IMR-90 (cell line): ENCODE measurements at regions not wholly inside any gene's neighbourhood (a gene's known extent, or its start where the extent isn't known, plus 50 kb on each side); places are given as distances from the start of the nearest gene placed in this dataset.

Experiments used
- ATAC-seq: fragments of 200-7000 bp; cut with Tn5 transposase; 2 replicates; pipeline ENCODE4 v1.9.1; 2020; ENCODE audit warnings: low read depth, mild to moderate bottlenecking, moderate library complexity
- BruUV-seq: library from RNA; stranded (reverse); fragments of 400-500 nt; replicated peaks from 2 replicates; lab custom pipeline; 2021; lab: Mats Ljungman, UMichigan
- CTCF ChIA-PET: fragments of 300-600 bp; formaldehyde crosslinking; extraction: SDS; loops from one replicate; lab custom pipeline; 2021; ENCODE audit warnings: antibody characterized with exemption; lab: Yijun Ruan, JAX
- POLR2A ChIA-PET: fragments of 300-600 bp; sonication (Branson Sonifier 250); formaldehyde crosslinking; loops from one replicate; lab custom pipeline; 2022; ENCODE audit warnings: antibody characterized with exemption; ENCODE audit not compliant: unreplicated experiment; lab: Charles Lee
- DNase-seq: peaks from one replicate; pipeline ENCODE4 v3.0.0; 2013
- H2AFZ ChIP-seq: replicated peaks from 2 replicates; pipeline ENCODE3; 2013; ENCODE audit warnings: low read length, mild to moderate bottlenecking; ENCODE audit not compliant: poor library complexity
- H2AK5ac ChIP-seq: 2 replicates; pipeline ENCODE4 v1.6.1; 2013; ENCODE audit warnings: low read depth, low read length, inconsistent platforms
- H2AK9ac ChIP-seq: replicated peaks from 2 replicates; pipeline ENCODE3; 2013; ENCODE audit warnings: mild to moderate bottlenecking, low read depth, low read length, moderate library complexity; ENCODE audit not compliant: poor library complexity
- H2BK120ac ChIP-seq: 2 replicates; pipeline ENCODE4 v1.6.1; 2013; ENCODE audit warnings: low read depth, low read length, inconsistent platforms
- H2BK15ac ChIP-seq: 3 replicates; pipeline ENCODE4 v1.6.1; 2013; ENCODE audit warnings: low read depth, low read length, inconsistent platforms
- H2BK20ac ChIP-seq: 2 replicates; pipeline ENCODE4 v1.6.1; 2013; ENCODE audit warnings: low read depth, mild to moderate bottlenecking, inconsistent platforms, low read length, moderate library complexity
- H2BK5ac ChIP-seq: 2 replicates; pipeline ENCODE4 v1.6.1; 2013; ENCODE audit warnings: mild to moderate bottlenecking, low read depth, low read length, inconsistent platforms; ENCODE audit not compliant: poor library complexity, severe bottlenecking
- H3K14ac ChIP-seq: replicated peaks from 2 replicates; pipeline ENCODE4 v1.6.1; 2013; ENCODE audit warnings: low read depth, low read length, inconsistent platforms
- H3K18ac ChIP-seq: 2 replicates; pipeline ENCODE4 v1.6.1; 2013; ENCODE audit warnings: low read depth, low read length, control low read depth
- H3K23ac ChIP-seq: 2 replicates; pipeline ENCODE4 v1.6.1; 2013; ENCODE audit warnings: low read depth, low read length, inconsistent platforms
- H3K27ac ChIP-seq: 2 replicates; pipeline ENCODE4 v1.5.1; 2013; ENCODE audit warnings: mild to moderate bottlenecking, control low read depth, low read length; ENCODE audit not compliant: insufficient read depth
- H3K27me3 ChIP-seq: 2 replicates; pipeline ENCODE4 v1.6.1; 2013; ENCODE audit warnings: low read length; ENCODE audit not compliant: control insufficient read depth, insufficient read depth
- H3K36me3 ChIP-seq: 2 replicates; pipeline ENCODE4 v1.6.1; 2013; ENCODE audit warnings: low read length, mixed read lengths; ENCODE audit not compliant: control insufficient read depth, insufficient read depth
- H3K4ac ChIP-seq: 2 replicates; pipeline ENCODE4 v1.6.1; 2013; ENCODE audit warnings: low read depth, low read length, inconsistent platforms
- H3K4me1 ChIP-seq: 2 replicates; pipeline ENCODE4 v1.6.1; 2013; ENCODE audit warnings: low read length, mixed read lengths; ENCODE audit not compliant: control insufficient read depth, insufficient read depth
- H3K4me2 ChIP-seq: 2 replicates; pipeline ENCODE4 v1.6.1; 2013; ENCODE audit warnings: low read depth, mild to moderate bottlenecking, control low read depth, low read length, moderate library complexity
- H3K4me3 ChIP-seq: 2 replicates; pipeline ENCODE4 v1.5.1; 2013; ENCODE audit warnings: low read depth, mild to moderate bottlenecking, control low read depth, low read length, moderate library complexity; ENCODE audit not compliant: insufficient read depth
- H3K56ac ChIP-seq: 2 replicates; pipeline ENCODE4 v1.6.1; 2013; ENCODE audit warnings: low read length, inconsistent platforms; ENCODE audit not compliant: insufficient read depth; ENCODE audit errors: extremely low read depth
- H3K79me1 ChIP-seq, 2 experiments: 2 replicates each; pipeline ENCODE4 v1.6.1; 2013; ENCODE audit warnings: low read length in 2 of 2, inconsistent platforms in 1 of 2, low read depth in 1 of 2
- H3K9ac ChIP-seq: 2 replicates; pipeline ENCODE4 v1.6.1; 2013; ENCODE audit warnings: low read depth, low read length, control low read depth
- H3K9me1 ChIP-seq: 2 replicates; pipeline ENCODE4 v1.6.1; 2013; ENCODE audit warnings: low read length, inconsistent platforms; ENCODE audit not compliant: insufficient read depth
- H3K9me3 ChIP-seq: 2 replicates; pipeline ENCODE4 v1.6.1; 2013; ENCODE audit warnings: low read length; ENCODE audit not compliant: control insufficient read depth, insufficient read depth
- H4K20me1 ChIP-seq: 2 replicates; pipeline ENCODE4 v1.6.1; 2013; ENCODE audit warnings: low read length, inconsistent platforms; ENCODE audit not compliant: insufficient read depth
- H4K5ac ChIP-seq: 2 replicates; pipeline ENCODE4 v1.6.1; 2013; ENCODE audit warnings: mild to moderate bottlenecking, low read depth, low read length, control low read depth
- H4K8ac ChIP-seq, 2 experiments: 2 replicates each; pipeline ENCODE4 v1.6.1; 2013; ENCODE audit warnings: low read depth in 2 of 2, low read length in 2 of 2, control low read depth in 1 of 2, inconsistent platforms in 1 of 2
- H4K91ac ChIP-seq: 2 replicates; pipeline ENCODE4 v1.6.1; 2013; ENCODE audit warnings: low read depth, low read length, inconsistent platforms; ENCODE audit not compliant: insufficient read depth
- BHLHE40 ChIP-seq: fragments of 150-350 bp; IDR thresholded peaks from 2 replicates; pipeline ENCODE4 v1.6.1; 2016; ENCODE audit warnings: mild to moderate bottlenecking, low read depth, low read length
- CEBPB ChIP-seq: IDR thresholded peaks from 2 replicates; pipeline ENCODE4 v1.6.1; 2012; ENCODE audit warnings: low read depth, low read length, improper control_type of control experiment
- CHD1 ChIP-seq: IDR thresholded peaks from 2 replicates; pipeline ENCODE4 v1.6.1; 2012; ENCODE audit warnings: low read depth, low read length, improper control_type of control experiment
- CTCF ChIP-seq: conservative IDR thresholded peaks from 2 replicates; pipeline ENCODE4 v1.5.1; 2012; ENCODE audit warnings: mild to moderate bottlenecking, low read depth, low read length, improper control_type of control experiment
- ELK1 ChIP-seq: fragments of 150-350 bp; IDR thresholded peaks from 2 replicates; pipeline ENCODE4 v1.6.1; 2016; ENCODE audit warnings: low read depth, mild to moderate bottlenecking, low read length, moderate library complexity, borderline replicate concordance
- FOS ChIP-seq: fragments of 150-350 bp; IDR thresholded peaks from 2 replicates; pipeline ENCODE4 v1.6.1; 2016; ENCODE audit warnings: low read depth, low read length
- MAFK ChIP-seq: IDR thresholded peaks from 2 replicates; pipeline ENCODE4 v1.6.1; 2012; ENCODE audit warnings: low read depth, low read length, improper control_type of control experiment
- MAZ ChIP-seq: IDR thresholded peaks from 2 replicates; pipeline ENCODE4 v1.6.1; 2012; ENCODE audit warnings: low read depth, mild to moderate bottlenecking, low read length, improper control_type of control experiment, moderate library complexity, borderline replicate concordance
- MXI1 ChIP-seq: IDR thresholded peaks from 2 replicates; pipeline ENCODE4 v1.6.1; 2012; ENCODE audit warnings: low read depth, mild to moderate bottlenecking, low read length, moderate library complexity, borderline replicate concordance
- NFE2L2 ChIP-seq: fragments of 150-350 bp; IDR thresholded peaks from 2 replicates; pipeline ENCODE4 v1.6.1; 2016; ENCODE audit warnings: low read depth, mild to moderate bottlenecking, low read length
- POLR2A ChIP-seq: IDR thresholded peaks from 2 replicates; pipeline ENCODE4 v1.6.1; 2012; ENCODE audit warnings: mild to moderate bottlenecking, low read depth, low read length
- RFX5 ChIP-seq: IDR thresholded peaks from 2 replicates; pipeline ENCODE4 v1.8.0; 2012; ENCODE audit warnings: low read depth, mild to moderate bottlenecking, low read length, moderate library complexity
- SMC3 ChIP-seq: fragments of 150-350 bp; IDR thresholded peaks from 2 replicates; pipeline ENCODE4 v1.6.1; 2016; ENCODE audit warnings: low read depth, mild to moderate bottlenecking, antibody characterized with exemption, low read length, moderate library complexity
- USF2 ChIP-seq: fragments of 150-350 bp; IDR thresholded peaks from 2 replicates; pipeline ENCODE4 v1.6.1; 2017; ENCODE audit warnings: mild to moderate bottlenecking, antibody characterized with exemption, low read length, low read depth
- WGBS, 2 experiments: methylation state at CpG; one replicate each; pipeline versions ENCODE4 v1.1.5 to v1.1.7; 2013; ENCODE audit warnings: missing lambda C conversion rate in 2 of 2; ENCODE audit not compliant: insufficient read length in 1 of 2; ENCODE audit errors: extremely low coverage in 2 of 2; 5-methylcytosine and 5-hydroxymethylcytosine counted together
- dilution Hi-C: fragments of 300-500 bp; cut with HindIII; formaldehyde crosslinking; loops from one replicate; pipeline ENCODE4 v1.14.3; 2018; ENCODE audit warnings: low sequenced_read_pairs; ENCODE audit not compliant: unreplicated experiment
- in situ Hi-C: fragments of 300-500 bp; cut with MboI; formaldehyde crosslinking; loops from 3 replicates; pipeline ENCODE4 v1.14.3; 2019; ENCODE audit warnings: low sequenced_read_pairs, inconsistent platforms, mixed read lengths
- intact Hi-C: fragments of 100-400 bp; cut with micrococcal nuclease; formaldehyde crosslinking; loops from 2 replicates; pipeline ENCODE4 v1.10.0; 2022

GRCh38 chr6:94785514-94785913 lies 791.8 kb upstream of the MANEA start:
- no peak overlapping the region for H2BK20ac ChIP-seq
- no peak overlapping the region for H4K91ac ChIP-seq
- no peak overlapping the region for H3K14ac ChIP-seq
- H2AK9ac ChIP-seq: no peak overlapping the region
- H3K79me1 ChIP-seq: no peaks in the 10 kb centered on the region
- no peaks in the 10 kb centered on the region for H3K9me1 ChIP-seq
- no peak for ATAC-seq
- CTCF ChIA-PET: no interaction called here
- no peak overlapping the region for H3K4ac ChIP-seq
- no CpG with 5 or more reads among the region's 4 CpGs for WGBS, 2 experiments
- no peak overlapping the region for H4K5ac ChIP-seq
- H2BK5ac ChIP-seq: no peak overlapping the region
- H3K18ac ChIP-seq: no peak overlapping the region
- no peak overlapping the region for H2BK15ac ChIP-seq
- H3K27ac ChIP-seq: no peak overlapping the region
- H3K27me3 ChIP-seq: no peaks in the 10 kb centered on the region
- no peaks in the 10 kb centered on the region for H4K20me1 ChIP-seq
- intact Hi-C loops (no loop called here), dilution Hi-C loops (no loop called here), in situ Hi-C loops (no loop called here)
- no peak for TF ChIP-seq FOS
- TF ChIP-seq ELK1: no peak
- no peak for TF ChIP-seq MAZ
- no peak for TF ChIP-seq MAFK
- TF ChIP-seq POLR2A: no peak
- TF ChIP-seq SMC3: no peak
- no peak for TF ChIP-seq CHD1
- no peak for TF ChIP-seq MXI1
- TF ChIP-seq USF2: no peak
- no peak for TF ChIP-seq CEBPB
- no peak for TF ChIP-seq RFX5
- TF ChIP-seq NFE2L2: no peak
- no peak for TF ChIP-seq CTCF
- TF ChIP-seq BHLHE40: no peak
- POLR2A ChIA-PET: no interaction called here
- no peak overlapping the region for H3K4me3 ChIP-seq
- no peaks in the 10 kb centered on the region for H3K36me3 ChIP-seq
- no peak overlapping the region for H4K8ac ChIP-seq
- no peak overlapping the region for H2AFZ ChIP-seq
- no peak overlapping the region for H2BK120ac ChIP-seq
- no peak for DNase-seq
- no peaks in the 10 kb centered on the region; the same call in 1 of the 2 replicates for H3K9me3 ChIP-seq
- H3K4me1 ChIP-seq: no peaks in the 10 kb centered on the region
- H3K4me2 ChIP-seq: no peak overlapping the region
- no TSS peak for BruUV-seq
- no peak overlapping the region for H3K23ac ChIP-seq
- no peak overlapping the region for H2AK5ac ChIP-seq
- H3K9ac ChIP-seq: no peak overlapping the region
- H3K56ac ChIP-seq: no peak overlapping the region
